HS-5 (cell line): ENCODE measurements at regions not wholly inside any gene's neighbourhood (a gene's known extent, or its start where the extent isn't known, plus 50 kb on each side); places are given as distances from the start of the nearest gene placed in this dataset.
"Not testable (repeated sequence)": the region's sequence is repeated elsewhere in the genome, so short reads cannot be mapped to it uniquely, and the experiment has no call there.

Experiments used
- DNase-seq: peaks from one replicate; pipeline ENCODE4 v3.0.0-alpha.2; 2012; ENCODE audit warnings: low read depth

- no peak for DNase-seq
Observed at GRCh38 chr2:34294961-34295360, 695.9 kb upstream of the FAM98A start.

GRCh38 chr2:34291076-34291475 lies 692.0 kb upstream of the FAM98A start:
- DNase-seq: no peak

DNA sequence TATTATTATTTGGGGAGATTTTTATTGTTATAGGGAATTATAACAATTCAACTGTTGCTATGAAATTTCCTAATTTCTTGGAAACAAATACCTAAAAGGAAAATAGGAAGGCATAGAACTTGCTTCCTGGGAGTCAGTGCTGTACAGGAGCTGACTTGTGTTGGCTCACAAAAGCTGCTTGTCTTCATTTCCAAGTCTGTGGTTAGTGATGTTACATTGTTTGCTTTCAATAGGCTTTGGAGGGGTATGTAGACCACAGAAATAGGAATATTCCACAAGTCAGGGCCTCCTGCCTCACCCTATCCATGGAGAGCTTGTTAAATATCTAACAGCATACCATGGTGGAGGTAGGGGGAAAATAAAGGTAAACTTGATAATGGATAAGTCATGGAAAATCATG lies 688.9 kb upstream of the FAM98A start:
- no peak for DNase-seq

DNA sequence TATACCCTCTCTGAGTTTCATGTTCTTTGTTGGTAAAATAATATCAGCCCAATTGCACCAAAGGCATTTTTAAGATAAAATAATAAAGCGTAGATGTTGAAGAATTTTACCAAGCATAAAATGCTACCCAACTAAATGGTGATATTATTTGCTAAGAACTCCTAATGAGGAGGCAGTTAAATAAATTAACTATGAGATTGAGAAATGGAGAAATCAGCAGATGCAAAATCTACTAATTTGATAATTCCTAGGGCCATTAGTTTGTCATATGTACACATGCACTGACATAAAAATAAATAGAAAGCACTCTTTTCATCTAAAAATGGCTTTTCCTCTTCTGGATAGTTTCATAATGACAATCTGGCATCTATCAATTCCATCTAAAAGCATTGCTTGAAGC lies 681.5 kb upstream of the FAM98A start:
- DNase-seq: no peak

DNA sequence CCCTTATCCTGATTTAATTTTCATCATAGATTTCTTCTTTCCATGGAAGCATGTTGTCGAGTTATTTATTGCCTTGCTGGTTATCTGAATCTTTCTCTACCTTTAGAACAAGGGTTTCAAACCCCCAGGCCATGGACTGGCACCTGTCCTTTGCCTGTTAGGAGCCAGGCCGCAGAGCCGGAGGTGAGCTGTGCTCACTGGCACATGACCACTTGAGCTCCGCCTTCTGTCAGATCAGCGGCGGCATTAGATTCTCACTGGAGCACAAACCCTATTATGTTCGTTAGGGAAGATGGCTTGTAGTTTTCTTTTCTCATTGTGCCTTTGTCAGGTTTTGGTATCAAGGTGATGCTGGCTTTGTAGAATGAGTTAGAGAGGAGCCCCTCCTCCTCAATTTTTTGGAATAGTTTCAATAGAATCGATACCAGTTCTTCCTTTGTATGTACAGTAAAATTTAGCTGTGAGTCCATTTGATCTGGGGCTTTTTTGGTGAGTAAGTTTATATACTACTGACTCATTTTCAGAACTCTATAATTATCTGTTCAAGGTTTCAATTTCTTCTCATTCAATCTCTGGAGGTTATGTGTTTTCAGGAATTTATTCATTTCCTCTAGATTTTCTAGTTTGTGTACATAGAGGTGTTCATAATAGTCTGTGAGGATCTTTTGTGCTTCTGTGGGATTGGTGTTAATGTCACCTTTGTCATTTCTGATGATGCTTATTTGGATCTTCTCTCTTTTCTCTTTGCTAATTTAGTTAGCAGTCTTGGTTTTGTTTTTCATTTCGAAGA lies 668.0 kb upstream of the FAM98A start:
- no peak for DNase-seq

- no peak for DNase-seq
Observed at GRCh38 chr2:34261701-34262100, 662.6 kb upstream of the FAM98A start.

GRCh38 chr2:34254272-34254878 lies 655.3 kb upstream of the FAM98A start:
- no peak for DNase-seq

GRCh38 chr2:34252111-34252510 lies 653.0 kb upstream of the FAM98A start:
- no peak for DNase-seq

GRCh38 chr2:34251578-34251977 lies 652.5 kb upstream of the FAM98A start:
- no peak for DNase-seq

GRCh38 chr2:34244195-34244594 lies 645.1 kb upstream of the FAM98A start:
- DNase-seq: no peak

GRCh38 chr2:34242763-34243123 lies 643.6 kb upstream of the FAM98A start:
- DNase-seq: no peak

DNA sequence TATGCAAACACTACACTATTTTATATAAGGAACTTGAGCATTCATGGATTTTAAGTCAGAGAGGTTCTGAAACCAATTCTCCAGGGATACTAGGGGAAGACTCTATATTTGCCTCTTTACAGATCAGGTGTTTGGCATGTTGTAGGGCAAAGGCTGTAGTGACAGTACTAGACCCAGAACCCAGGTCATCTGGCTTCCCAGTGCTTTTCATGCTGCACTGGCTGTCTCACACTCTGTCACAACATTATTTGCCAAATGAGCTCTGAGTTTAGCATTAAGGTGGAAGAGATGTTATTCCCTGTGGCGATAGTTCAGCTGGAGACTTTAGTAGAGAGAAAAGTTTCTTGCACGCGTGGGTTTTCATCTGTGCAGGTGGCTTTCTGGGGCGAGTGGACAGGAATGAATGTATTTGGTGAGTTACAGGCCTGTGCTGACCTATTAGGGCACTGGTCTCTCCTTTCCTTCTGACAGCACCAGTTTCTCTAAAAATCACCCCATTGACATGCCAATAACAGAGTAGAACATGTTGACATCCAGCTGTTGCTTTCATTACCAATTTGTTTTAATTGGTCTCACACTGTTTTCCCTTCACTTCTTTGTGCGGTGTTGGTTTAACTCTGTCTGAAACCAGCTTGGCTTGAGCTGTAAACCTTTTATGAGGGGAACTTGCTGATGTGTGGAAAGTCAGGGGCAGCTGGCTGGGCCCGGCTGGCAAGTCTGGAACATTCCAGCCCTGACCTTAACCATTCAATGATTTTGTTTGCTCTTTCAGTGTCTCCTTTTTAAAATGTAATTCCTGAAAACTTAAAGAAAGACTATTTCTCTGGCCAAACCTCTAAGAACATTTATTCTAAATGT lies 643.0 kb upstream of the FAM98A start:
- DNase-seq: no peak

- no peak for DNase-seq
Observed at GRCh38 chr2:34239511-34239910, 640.4 kb upstream of the FAM98A start.

DNA sequence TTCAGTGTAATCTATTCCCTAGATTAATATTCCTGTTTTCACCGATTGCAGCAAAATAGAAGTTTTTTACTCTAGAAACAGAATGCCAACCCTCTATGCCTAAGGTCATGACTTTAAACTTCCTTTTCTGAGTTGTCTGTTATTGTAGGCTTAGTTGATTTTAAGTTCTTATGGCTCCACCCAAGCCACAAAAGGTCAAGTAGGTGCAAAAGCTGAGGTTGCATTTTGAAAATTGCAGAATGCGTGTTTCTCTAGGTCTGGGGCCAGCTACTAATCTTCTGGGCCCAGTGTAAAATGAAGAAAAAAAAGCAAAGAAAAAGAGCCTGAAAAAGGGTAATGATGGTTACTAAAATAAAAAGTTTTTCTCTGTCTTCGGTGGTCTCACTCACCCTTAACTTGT lies 635.7 kb upstream of the FAM98A start:
- no peak for DNase-seq

DNA sequence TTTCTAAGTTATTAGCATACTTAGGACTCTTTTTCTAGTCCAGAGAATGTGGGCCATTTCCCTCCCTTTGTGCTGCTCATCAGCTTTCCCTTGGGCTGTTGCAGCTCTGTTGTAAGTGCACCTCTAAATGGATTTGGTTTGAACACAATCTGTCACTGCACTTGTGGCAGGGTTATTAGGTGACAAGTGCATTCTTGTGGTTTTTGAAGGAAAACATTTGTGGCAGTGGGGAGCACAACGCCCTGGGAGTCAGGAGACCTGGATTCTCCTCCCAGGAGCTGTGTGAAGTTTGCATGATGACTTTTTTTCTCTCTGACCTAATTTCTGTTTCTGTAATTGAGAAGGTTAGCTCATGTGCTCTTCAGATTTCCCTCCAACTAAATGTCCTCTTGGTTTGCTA lies 630.9 kb upstream of the FAM98A start:
- DNase-seq: no peak

GRCh38 chr2:34215174-34215573 lies 616.1 kb upstream of the FAM98A start:
- DNase-seq: no peak

DNA sequence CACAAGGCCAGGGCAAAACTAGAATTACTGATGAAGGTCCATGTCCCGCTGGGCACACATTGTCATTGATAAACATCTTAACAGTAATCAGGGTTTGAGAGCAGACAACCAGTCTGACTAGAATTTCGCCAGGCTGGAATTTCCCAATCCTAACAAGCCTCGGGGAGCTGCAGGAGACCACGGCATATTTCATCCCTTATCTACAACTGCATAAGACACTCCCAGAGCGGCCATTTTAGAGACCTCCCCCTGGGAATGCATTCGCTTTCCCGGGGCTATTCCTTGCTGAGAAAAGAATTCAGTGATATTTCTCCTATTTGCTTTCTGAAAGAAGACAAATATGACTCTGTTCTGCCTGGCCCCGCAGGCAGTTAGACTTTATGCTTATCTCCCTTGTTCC lies 611.3 kb upstream of the FAM98A start:
- not testable (repeated sequence) for DNase-seq

DNA sequence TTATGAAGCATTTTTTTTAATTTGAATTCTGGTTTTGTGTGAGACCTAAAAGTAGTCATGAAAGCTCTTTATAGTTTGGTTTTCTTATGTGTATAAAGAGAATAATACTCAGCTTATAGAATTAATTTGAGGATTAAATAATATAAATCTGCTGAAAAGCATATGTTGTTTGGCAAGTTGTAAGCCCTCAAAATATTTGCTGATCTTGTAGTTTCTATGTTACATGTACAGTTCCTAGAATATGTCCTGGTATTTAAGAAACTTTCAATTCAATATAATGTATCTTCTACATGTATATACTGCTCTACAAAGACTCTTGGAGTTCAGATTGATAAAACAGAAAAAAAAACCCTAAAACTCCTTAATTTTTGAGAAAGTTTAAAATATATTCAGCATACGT lies 605.5 kb upstream of the FAM98A start:
- no peak for DNase-seq

- no peak for DNase-seq
Observed at GRCh38 chr2:34201099-34201498, 602.0 kb upstream of the FAM98A start.

DNA sequence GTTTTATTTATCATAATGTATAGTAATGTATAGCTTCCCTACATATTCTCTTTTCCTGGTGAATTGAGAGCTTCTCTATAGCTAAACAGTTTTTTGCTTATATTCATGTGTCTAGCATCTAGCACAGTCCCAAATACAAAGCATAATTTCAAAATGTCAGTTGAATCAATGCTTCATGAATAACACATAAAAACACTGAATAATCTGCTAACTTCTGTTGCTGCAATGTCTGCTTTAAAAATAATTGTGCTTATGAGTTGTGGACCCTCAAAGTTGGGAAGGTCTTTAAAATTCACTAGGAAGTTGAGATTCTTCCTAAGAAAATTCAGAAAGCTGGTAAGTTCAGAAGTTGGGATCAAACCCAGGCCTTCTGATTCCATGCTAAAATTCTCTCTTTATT lies 600.9 kb upstream of the FAM98A start:
- no peak for DNase-seq

- no peak for DNase-seq
Observed at GRCh38 chr2:34193164-34193563, 594.1 kb upstream of the FAM98A start.

DNA sequence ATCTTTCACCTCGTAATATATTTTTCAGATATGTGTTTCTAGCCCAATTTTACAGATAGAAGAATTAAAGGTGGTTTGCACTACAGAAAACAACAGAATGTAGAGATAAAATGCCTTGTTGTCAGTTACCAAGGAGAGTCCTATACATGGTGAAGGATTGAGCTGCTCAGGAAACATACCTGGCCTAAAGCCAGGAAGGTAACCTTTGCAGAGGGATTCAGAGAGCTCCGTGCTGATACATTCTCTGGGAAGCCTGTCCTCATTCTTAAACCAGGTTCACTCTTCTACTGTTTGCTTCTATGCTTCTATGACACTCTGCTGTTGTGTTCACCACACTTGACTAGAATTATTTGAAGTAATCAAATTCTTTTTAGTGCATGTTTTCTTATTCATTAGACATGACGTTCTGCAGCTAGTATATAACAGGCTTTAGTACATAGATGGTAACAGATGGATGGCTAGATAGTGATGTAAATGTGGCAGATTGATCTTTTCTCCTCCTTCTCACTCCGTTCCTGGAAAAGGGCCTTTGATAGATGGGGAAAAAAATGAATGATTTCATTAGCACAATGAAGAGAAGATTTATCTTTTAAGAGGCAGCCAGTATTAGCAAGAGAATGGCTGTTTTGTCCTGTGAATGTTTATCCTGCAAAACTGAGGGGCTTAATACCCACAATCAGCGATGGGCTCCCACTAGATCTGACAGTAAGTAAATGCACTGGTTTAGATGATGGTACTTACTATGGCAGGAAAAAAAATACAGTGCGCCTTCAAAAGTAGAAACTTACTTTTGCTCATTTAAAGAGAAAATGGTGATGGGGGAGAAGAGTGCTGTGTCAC lies 589.6 kb upstream of the FAM98A start:
- DNase-seq: no peak
